RPMI7951 (cell line): ENCODE measurements at regions not wholly inside any gene's neighbourhood (a gene's known extent, or its start where the extent isn't known, plus 50 kb on each side); places are given as distances from the start of the nearest gene placed in this dataset.

ENCODE experiments used
- DNase-seq: peaks from one replicate; pipeline ENCODE4 v3.0.0-alpha.2; 2012; ENCODE audit warnings: low read depth

DNA sequence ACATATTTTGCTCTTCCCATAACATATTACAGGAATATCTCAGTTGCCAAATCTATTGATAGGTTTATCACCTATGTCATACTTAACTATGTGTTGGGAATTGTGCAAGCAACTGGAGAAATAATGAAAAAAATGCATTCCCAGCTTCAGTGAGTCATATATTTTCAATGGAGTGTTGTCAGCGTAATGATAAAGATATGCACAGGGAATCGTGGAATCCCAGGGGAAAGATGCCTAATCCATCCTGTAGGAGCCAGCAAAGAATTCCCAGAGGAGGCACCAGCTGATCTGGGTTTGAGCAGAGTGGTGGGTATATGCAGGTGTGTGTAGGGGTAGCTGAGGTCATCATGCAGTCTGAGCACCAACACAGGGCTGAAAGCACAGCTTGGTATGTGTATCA lies 213.3 kb upstream of the DAB1 start:
- DNase-seq: no peak

DNA sequence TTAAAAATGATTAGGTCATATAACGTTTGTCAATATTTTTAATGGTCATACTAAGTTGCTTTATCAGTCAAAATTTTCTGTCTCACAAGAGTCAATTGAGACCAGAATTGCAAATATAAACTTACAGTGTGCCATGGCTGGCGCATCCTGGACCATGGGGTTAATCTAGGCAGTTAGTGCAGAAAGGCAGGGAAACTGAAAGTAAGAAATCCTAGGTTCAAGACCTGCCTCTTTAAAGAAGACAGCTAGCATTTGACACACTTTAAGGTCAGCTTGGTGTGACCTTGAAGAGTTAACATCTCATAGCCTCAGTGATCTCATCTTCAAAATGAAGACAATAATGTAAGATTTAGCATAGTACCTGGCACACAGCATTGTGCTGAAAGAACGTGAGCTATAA lies 210.0 kb upstream of the DAB1 start:
- no peak for DNase-seq

DNA sequence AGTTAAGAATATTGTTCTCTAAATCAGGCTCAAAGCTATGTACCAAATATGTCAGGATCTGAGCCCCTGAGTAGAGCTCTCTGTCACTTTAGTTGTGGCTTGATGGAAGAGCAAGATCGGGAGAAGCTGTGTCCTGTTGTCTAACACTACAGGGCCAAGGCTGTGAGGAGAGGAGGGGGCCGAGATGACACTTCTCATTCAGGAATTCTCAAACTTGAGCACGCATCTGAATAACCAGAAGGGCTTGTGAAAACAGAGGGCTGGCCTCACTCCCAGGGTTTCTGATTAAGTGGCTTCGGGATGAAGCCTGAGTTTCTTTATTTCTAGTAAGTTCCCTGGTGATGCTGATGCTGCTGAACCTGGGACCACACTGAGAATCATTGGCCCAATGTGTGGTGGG lies 209.2 kb upstream of the DAB1 start:
- DNase-seq: no peak

DNA sequence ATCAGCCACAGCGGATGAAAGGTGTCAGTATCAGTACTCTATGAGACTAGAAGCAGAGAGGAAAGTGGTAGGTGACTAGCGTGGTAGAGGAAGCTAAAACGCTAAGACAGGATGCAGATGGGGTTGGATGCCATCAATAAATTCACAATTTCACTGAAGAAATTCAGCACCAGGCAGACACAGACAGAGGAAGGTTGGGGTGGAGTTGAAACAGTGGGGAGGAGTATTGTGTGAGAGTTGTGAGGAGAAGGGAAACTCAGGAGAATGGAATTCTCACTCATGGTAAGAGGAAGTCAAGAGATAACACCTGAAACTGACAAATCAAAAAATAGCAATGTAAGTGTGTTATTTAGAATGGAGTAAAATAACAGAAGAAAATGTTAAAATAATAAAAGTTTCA lies 208.5 kb upstream of the DAB1 start:
- DNase-seq: no peak

DNA sequence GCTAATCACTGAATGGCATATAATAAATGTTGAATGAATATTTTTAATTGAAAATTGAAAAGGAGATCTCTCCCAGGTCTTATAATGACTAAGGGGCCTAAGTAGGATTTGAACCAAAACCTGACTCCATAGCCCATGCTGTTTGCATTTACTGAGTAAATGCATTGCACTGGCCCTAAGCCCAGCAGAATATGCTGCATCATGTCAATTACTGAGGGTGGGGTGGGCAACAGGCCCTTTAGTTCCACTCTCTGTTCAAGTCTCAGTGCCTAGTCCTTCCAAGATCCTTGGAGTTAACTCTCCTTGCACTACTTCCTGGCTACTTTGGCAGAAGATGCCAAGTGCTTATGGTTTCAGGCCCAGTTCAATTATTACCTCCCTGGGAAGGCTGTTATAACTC lies 203.8 kb upstream of the DAB1 start:
- DNase-seq: no peak

DNA sequence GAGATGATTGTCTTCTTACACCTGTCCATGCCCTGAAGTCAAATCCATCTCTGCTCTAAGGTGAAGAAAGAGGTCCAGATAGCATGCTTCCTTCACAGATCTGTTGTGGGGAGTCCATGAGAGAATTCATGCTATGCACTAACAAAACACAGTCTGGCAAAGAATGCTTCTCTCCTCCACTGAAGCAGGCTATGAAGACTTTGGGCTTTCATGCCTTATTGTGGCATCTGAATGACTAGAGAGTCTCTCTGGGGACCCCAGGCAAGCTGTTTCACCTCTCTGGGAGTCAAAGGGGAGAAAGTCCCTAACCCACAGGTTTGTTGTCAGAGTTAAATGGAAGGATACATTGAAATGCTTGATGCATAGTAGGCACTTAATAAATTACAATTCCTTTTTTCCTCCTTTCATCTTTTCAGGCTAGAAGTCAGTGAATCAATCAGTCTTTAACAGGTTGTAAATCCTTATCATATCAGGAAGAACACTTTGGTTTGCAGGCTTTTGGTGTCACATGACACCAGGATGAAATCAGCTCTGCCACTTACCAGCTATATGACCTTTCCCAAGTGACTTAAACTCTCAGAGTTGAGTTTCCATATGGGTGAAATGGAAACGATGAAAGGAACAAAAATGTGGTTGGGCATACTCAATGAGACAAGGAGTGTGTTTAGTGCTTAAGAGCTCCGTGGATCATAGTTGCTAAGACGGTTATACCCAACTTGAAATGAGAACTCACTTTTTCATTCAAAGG lies 200.1 kb upstream of the DAB1 start:
- no peak for DNase-seq

DNA sequence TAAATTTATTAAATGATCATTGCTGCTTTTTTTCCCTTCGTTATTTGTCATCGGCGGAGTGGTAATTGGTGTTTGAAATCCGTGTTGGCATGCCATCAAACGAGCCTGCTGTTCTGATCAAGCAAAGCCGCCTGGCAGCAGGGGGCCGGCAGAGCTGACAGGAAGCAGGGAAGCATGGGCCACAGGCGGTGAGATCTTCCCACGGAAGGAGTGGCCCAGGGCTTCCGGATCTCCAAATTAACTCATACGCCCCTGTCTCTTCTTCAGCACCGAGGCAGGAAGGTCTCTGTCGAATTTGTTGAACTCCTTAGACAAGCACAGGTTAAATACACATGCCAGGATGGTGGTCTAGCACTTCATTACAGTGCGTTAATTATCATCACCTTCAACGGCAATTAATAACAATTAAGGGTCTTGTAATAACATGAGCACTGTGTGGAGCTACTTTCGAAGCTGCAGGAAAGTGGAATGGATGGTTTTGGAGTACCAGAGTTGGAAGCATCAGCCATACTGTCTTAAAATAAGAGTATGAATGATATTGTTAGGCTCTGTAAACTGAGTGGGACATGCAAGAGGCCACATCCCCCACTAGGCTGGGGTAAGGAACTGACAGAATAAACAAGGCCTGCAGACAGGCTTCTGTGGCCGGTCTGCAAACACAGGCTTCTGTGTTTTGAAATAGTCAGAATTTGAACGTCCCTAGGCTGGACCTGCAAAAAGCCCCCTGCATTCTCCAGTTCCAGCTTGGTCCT lies 199.4 kb upstream of the DAB1 start:
- no peak for DNase-seq

DNA sequence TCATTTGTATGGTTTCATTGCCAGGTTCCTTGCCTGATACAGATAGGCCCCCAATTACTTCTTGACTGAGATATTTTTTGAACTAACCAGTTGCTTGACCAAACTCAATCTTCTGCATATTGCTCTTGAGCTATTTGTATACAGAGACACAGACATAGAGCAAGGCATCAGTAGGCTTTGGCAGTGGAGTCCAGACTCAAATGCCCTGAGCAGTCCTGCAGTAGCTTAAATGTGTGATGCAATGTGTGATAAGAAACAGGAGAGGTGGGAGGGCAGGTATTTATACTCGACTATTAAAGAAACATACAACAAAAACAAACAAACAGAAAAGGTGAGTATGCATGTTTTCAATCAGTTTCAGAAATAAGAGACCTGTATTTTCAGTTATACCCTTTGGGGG lies 197.9 kb upstream of the DAB1 start:
- DNase-seq: no peak

DNA sequence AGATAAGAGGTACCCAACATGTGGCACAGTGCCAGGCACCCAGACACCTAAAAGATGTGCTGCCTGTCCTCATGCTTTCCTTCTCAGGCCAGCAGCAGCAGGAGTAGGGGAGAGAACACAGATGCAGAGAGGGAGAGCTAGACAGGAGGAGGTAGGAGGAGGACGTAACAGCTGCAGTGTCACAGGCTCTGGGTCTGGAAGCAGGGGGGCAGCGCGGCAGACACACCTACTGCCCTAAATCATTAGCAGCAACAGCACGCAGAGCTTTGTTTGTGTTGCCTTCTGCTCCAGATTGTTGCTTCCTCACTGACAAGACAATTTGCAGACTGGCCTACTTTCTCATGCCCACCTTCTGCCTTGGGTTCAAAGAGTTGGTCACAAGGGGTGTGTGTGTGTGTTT lies 196.7 kb upstream of the DAB1 start:
- DNase-seq: no peak

DNA sequence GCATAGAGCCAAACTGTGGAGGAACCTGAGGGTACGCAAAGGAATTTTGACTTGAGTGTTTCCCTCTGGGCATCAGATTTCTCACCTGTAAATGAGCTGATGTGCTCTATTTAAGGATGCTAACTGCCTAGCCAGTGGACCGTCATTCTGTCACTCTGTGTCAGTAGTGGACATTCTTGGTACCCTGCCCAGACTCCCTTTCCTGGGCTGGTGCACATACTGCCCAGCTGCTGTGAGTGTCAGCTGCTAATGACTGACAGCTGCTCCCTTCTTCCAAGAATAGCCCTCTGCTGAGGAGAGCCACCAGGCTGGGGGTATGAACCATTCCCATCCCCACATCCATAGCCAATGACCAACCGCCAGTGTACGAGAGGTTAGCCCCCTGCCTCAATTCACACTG lies 193.1 kb upstream of the DAB1 start:
- DNase-seq: no peak

DNA sequence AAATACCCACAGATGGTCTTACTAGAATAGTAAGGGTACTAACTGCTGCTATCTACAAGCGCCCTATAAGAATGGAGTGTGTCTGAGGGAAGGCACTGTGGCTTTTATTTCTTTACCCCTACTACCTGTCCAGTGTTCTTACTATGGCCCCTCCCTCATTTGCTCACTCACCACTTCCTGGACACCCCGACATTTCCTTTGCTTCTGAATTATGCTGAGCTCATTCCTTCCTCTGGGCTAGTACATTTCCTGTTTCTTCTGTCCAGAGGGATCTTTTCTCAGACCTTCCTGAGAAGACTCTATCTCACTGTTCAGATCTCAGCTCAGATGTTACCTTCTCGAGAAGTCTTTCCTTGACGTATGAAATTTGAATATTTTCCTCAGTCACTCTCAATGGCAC lies 192.1 kb upstream of the DAB1 start:
- DNase-seq: no peak

DNA sequence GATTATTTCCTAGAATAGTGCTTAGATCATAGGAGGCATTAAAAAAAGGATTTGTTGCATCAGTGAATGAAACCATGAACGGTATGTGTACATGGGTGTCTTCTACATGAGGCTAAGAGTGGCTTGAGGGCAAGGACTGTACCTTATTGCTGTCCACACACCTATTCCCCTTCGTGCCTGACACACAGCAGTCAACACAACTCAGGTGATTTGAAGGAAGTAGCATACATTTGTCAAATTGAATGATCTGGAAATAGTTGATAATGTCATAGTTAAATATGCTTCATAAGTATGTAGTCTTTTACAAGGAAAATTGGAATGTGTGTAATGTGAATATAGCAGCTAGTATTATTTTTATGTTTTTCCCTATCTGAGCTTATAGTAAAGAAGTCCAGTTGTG lies 189.0 kb upstream of the DAB1 start:
- no peak for DNase-seq

DNA sequence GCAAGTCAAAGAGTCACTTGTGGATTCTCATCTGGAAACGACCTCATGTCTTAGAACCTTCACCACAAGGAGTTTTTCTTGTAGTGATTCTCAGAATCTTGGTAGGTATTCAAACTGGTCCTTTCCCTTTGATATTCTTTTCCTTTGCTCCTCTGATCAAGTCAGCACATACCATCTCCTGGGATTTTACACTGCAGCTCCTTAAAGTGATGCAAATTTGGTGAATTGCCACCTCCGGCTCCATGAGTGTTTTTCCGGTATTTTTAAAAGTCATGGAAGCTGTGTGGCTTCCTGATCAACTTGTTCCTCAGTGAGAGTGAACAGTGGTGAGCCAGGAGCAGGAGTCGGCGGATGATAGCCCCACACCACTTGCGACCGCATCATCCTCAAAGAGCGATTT lies 182.1 kb upstream of the DAB1 start:
- DNase-seq: no peak

DNA sequence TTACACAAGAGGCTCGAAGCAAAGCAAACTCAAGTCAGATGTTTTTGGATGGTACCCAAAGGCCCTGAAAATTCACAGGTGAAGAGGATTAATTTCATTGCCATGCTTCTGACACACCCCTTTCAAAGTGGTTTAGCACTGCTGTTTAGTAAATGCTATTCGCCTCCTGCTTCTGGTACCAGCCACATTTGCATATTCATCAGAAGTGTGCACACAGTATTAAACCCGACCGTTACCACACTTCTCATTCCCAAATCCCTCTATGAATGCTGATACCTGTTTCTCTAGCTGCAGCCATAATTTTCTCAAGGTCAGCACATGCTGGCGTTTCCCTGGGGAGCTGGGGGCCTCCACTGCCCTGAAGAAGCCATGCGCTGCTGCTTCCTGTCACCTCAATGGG lies 179.8 kb upstream of the DAB1 start:
- no peak for DNase-seq

DNA sequence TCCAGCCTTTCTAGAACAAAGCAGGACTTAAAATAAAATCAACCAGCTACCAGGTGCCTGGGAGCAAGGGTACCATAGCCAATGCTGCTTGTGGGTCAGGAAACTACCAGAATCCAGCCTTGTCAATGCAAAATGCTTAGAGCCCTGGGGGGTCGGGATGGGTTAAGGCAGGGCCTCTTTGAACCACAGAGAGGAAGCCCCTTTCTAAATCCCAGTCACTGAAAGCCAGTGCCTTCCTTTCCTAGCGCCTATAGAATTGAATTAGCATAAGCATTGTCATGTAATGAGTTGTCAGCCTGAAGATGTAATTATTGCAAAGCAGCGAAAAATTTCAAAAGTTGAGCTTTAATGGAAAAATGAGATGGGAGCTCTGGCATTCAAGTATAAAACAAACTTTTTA lies 176.6 kb upstream of the DAB1 start:
- DNase-seq: no peak

DNA sequence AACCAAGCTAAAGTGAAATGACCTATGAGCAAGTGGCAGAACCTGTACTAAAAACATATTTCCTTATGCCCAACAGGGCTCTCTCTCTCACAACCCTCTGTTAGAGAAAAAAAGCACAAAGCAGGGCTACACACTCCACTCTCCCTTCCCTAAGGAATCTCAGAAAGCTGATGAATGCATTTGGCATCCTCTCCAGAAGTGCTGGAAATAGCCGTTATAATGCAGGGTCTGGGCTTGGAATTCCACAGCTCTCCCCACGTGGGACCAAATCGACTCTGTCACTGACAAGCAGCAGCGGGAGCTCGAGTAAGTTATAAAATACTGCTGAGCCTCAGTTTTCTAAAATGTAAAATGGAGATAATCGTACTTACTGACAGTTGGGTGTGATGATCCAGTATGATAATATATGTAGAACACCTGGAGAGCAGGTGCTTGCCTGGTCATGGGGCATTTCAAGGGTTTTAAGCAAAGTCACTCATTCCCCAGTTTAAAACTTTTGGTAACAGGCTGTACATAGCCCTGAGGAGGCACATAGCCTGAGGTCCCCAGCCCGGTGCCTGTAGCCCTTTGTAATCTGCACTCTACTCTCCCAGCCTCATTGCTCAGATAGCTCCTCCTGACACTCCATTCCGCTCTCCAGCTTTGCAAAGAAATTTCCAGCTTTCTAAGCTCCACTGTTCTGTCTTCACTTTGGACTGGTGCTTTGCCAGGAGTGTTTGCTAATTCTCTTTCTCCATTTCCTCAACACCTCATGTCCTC lies 175.6 kb upstream of the DAB1 start:
- no peak for DNase-seq

DNA sequence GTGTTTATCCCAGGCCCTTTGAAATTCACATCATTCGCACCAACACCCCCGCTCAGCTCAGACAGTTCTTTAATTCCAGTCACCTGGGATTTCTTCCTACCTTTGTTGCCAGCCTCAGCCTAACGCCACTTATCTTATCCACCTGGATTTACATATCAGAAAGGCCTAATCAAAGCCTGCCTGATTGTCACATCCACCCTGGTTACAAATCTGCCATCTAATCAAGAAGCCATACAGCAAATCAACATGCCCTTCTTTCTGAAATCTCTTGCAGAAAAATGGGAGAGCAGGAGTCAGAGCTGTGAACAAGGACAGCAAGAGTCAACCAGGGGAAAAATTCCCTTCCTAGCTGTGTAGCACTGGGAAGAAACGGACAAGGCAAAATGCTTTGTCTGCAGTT lies 173.2 kb upstream of the DAB1 start:
- no peak for DNase-seq

DNA sequence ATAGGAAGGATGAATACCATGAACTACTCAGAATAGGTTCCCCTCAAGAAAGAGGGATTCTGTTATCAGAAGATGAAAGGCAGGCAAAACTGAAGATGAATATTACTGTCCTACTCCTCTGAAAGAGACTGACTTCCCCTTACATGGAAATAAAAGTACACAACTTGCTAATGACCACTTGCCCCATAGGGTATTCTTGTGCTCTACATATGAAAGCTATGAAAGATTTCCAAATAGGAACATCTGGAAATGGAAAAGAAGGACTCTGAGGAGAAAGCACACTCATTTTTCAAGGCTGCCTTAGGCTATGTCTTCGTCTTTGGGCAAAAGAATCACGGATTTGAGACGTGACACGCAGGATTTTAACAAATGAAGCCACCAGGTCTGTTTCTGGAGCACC lies 170.1 kb upstream of the DAB1 start:
- no peak for DNase-seq

DNA sequence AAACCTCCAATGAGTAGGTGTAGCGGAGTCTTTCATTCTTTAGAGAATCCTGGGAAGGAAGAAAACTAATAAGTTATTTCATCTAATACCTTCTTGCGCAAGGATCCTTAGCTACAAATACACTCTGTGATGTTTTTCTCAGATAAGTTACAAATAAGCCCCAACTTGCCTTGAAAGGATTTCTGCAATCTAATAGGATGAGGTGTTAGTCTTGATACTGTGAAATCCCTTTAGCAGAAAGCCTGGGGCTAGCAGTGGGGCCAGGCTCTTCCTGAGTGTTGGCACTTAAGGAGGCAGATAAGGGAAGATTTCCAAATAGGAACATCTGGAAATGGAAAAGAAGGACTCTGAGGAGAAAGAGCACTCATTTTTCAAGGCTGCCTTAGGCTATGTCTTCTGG lies 168.0 kb upstream of the DAB1 start:
- DNase-seq: no peak

DNA sequence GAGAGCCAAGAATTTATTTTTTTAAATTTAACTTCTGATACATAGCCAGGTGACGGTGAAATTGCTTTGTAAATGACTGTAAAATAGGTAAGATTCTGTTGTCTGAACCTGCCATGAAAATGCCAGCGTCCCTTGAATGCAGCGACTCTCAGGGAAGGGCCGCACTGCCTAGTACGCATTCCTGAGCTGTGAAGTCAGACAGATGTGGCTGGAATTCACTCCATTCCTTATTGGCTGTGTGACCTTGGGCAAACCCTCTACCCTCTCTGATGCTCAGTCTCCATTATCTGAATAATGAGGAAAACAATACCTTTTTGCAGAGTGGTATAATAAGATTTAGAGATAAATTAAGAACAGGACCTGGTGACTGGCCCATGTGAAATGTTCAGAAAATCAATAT lies 167.1 kb upstream of the DAB1 start:
- DNase-seq: no peak

DNA sequence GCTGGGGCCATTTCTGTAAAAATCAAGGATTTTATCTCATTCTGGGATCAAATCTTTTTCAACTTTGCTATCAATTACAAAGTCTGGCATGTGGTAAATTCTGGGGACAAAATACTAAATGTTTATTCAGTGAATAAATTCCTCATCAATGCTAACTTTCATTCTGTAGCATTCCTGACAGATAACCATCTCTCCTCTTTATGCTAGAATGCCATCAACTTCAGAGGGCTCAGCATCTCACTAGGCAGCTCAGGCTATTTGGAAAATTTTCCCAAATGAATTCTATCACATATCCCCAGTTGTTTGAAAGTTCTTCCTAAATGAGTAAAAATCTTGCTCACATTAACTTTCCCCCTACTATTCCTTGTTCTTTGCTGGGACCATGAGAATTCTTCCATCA lies 163.0 kb upstream of the DAB1 start:
- no peak for DNase-seq

DNA sequence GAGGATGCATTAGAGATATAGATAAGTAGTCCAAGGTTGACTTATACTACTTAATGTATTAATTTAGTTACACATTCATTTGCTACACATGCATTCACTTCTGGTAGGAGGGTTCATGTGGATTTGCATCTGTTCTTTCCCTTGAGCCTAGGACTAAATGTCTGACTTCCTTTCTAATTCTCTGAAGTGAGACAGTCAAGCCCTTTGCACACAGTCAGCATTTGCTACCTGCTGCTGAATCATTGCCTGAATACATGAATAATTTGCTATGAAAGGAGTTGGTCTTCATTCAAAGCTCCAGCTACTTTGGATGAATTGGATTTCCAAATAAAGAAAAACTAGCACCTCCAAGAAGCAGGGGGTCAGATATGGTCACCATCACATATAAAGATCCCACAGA lies 154.8 kb upstream of the DAB1 start:
- DNase-seq: no peak

DNA sequence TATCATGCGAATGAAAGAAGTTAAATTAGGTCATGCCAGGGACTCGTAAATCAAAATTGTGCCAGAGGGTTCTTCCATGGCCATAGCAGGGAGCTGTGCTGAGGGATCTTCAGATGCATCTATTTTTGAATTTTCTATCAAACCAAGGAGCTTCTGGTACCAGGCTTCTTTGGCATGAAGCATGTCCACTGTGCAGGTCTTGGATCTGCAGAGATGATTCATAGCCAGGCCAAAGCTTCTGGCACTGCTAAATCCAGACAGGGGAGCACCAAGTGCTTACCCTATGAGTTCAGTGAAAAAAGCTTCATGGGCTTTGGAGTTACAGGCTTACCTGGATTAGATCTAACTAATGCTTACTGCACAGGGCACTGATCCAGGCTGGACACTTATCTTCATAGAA lies 154.2 kb upstream of the DAB1 start:
- no peak for DNase-seq
